Right lung (tissue), 2 donors: ENCODE measurements at regions not wholly inside any gene's neighbourhood (a gene's known extent, or its start where the extent isn't known, plus 50 kb on each side); places are given as distances from the start of the nearest gene placed in this dataset.

ENCODE experiments used
- DNase-seq, 2 donors: peaks; one replicate each; pipeline ENCODE4 v3.0.0-alpha.2; 2013

GRCh38 chr14:28681681-28682080 is 84.9 kb upstream of the FOXG1 start:
- no peak for DNase-seq

DNA sequence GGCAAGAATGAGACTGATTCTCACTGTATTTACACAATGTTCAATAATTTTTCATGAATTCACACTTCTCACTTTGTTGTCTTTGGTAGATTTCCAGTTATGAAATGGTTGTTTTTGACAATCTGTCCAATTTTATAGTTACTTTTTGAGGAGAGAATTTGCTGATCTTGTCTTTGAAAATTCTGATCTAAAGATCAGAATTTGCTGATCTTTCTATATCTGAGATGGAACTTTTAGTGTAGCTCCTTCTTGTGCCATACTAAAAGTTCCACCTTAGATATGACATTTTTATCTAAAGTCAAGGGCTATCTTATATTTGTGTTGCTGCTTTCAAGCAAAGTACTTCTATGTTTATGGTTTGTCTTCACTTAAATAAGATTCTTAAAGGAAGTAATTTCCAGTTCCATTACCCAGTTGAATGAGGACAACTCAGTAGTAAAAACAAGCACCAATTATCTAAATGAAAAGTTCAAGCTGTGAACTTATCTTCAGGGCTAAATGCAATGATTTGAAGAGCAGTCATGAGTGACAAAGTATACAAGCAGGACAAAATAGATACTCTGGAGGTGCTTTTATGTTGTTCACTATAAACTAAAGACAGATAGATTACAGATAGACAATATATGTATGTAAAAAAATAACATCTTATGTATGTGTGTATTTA is 76.4 kb upstream of the FOXG1 start:
- DNase-seq = no peak

DNA sequence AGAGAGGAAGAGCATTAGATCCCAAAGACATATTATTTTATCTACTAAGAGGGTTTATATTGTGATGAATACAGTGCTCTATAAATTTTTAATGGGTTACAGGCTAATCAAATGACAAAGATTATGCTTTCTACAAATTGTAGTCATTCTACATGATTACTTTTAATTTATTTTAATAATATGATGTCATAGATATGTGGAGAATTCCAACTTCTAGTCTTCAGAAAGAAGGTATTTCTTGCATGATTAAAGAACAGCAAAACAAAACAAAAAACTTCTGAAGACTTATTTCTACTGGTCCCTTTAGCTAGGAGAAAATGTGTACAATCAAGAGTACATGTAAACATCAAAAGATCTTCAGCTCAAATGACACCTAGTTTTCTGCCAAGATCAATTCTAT is 71.5 kb upstream of the FOXG1 start:
- DNase-seq = no peak

GRCh38 chr14:28701733-28702132 is 64.9 kb upstream of the FOXG1 start:
- DNase-seq = no peak

DNA sequence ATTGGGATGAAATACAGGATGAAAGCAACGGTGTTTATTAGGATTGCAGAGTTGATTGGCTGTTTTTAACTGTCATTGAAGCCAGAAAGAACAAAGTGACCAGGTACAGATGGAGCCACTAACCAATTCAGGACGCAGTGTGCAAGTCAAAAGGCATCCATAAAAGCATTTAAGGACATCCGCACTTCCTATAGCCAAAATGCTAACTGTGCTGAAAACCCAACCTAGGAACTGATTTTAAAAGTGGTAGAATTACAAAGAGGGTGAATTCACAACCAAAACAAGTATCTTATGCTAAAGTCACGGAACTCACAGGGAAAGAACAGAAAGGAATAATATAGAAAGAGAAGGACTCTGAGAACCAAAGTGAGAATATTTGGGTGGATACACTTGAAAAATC is 63.1 kb upstream of the FOXG1 start:
- DNase-seq = no peak

GRCh38 chr14:28704153-28704552 is 62.4 kb upstream of the FOXG1 start:
- DNase-seq = no peak

DNA sequence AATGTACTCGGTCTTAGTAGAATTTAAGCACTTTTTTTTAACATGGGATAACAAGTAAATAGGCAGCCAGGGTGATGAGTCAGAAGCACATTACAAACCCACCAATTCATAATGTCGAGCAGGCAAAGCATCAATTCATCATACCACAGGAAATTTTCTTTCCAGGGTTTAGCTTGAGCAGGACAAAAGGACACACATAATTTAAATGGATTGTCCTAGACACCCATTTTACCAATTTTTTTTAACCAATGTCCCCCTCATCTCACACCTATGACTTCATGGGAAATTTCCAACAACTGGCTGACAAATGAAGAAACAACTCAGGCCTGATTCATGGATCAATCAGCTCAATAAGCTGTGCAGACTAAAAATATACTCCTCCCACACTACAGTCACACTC is 58.8 kb upstream of the FOXG1 start:
- no peak for DNase-seq

DNA sequence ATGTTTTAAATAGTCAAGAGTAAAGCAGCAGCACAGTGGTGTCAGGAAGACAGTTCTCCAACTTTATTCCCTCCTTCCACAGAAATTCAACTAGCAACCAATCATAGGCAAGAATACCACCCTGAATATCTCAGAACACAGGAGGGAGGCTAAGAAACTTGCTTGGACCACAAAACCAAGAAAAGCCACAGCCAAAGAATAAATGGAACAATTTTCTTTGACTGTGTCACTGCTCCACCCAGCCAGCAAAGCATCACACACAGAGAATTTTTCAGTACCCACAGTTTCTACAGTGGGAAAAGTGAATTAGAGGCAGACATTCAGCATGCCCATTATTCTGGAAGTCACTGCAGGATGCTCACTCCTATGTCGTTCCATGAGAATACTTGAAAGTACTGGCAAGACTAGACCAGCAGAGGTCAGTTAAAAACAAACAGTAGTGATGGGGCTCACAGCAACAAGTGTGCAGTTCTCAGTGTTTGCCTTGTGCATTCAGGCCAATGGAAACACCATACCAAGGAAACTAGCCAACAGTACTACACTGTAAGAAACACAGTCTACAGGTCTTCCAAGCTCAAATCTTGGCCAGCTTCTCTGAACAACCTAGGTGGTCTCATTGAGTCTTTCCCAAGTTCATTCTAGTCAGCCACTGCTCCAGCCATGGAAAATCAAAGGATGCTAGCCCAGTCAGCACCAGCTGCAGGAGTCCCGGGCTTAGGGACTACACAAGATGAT is 56.8 kb upstream of the FOXG1 start:
- no peak for DNase-seq
